Sigmoid colon (tissue), 4 donors: ENCODE measurements at regions not wholly inside any gene's neighbourhood (a gene's known extent, or its start where the extent isn't known, plus 50 kb on each side); places are given as distances from the start of the nearest gene placed in this dataset.

Experiments used
- CTCF ChIP-seq, 4 experiments: fragments of 450-650 bp in 3 of 4; fragments of 200-600 bp in 1 of 4; IDR thresholded peaks; one replicate each; pipeline ENCODE4 v1.5.1; 2016 to 2019; ENCODE audit warnings: antibody characterized with exemption in 4 of 4, mild to moderate bottlenecking in 3 of 4, moderate library complexity in 2 of 4
- EP300 ChIP-seq, 4 donors: sonication (generic); formaldehyde crosslinking; IDR thresholded peaks; one replicate each; pipeline ENCODE4 v1.6.1; 2017; ENCODE audit warnings: antibody characterized with exemption in 4 of 4
- POLR2A ChIP-seq, 2 donors: fragments of 450-650 bp; IDR thresholded peaks; one replicate each; pipeline ENCODE4 v1.6.1; 2016; ENCODE audit warnings: antibody characterized with exemption in 2 of 2, mild to moderate bottlenecking in 2 of 2, moderate library complexity in 2 of 2
- POLR2AphosphoS5 ChIP-seq, 4 donors: sonication (generic); formaldehyde crosslinking; IDR thresholded peaks; one replicate each; pipeline ENCODE4 v1.6.1; 2017; ENCODE audit warnings: antibody characterized with exemption in 4 of 4

DNA sequence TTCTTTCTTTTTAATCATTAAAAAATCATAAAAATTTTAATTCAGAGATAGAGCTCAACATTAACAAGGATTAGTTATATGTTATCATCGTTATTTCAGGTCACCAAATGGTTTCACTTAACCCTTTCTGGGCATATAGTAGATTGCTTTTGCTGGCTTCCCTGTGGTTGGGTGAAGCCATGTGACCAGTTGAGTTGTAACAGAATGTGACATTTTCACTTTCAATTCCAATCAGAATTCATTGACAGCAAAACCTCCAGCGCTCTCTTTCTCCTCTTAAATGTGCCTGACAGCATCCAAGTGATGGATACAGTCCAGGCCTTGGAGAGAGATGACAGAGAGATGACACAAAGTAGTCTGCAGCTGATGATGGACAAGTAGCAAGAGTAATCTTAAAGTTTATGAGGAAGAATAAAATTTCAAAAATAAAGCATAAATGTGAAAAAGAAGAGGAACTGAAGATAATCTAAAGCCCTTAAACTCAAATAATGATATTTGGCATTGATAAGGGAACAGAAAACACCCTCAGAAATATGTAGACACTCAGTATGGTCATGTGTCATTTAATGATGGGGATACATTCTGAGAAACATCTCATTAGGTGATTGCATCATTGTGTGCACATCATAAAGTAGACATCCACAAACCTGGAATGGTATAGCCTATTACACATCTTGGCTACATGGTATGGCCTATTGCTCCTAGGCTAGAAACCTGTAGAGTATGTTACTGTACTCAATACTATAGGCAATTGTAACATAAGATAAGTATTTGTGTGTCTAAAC, 92.3 kb upstream of the QRFPR start:
- no peak for TF ChIP-seq CTCF (IDR thresholded peaks at IDR 0.05)
- TF ChIP-seq POLR2A (IDR thresholded peaks at IDR 0.05): no peak
- no peak for TF ChIP-seq POLR2AphosphoS5 (IDR thresholded peaks at IDR 0.05)
- TF ChIP-seq EP300 (IDR thresholded peaks at IDR 0.05): no peak
